ENCODE measurements at regions not wholly inside any gene's neighbourhood (a gene's known extent, or its start where the extent isn't known, plus 50 kb on each side); places are given as distances from the start of the nearest gene placed in this dataset.

- Histone ChIP-seq H3K4me3 (ENCODE audit: control insufficient read depth in 1 of 7, extremely low read depth in 1 of 7, insufficient read depth in 4 of 7, low read depth in 2 of 7, low read length in 6 of 7) (no peak overlapping the region), H3K4me1 (ENCODE audit: control extremely low read depth in 1 of 4, control insufficient read depth in 4 of 4, insufficient read depth in 4 of 4, low read length in 3 of 4) (peaks cover 7 to 14% (median 10%) of the 10 kb centered on the region in 4 experiments), H3K27me3 (replicated peaks in 2 of 5; ENCODE audit: control insufficient read depth in 4 of 5, insufficient read depth in 5 of 5, low read length in 4 of 5) (no peaks in the 10 kb centered on the region), H3K27ac (ENCODE audit: insufficient read depth in 1 of 2, low read depth in 1 of 2, low read length in 2 of 2, poor library complexity in 1 of 2, severe bottlenecking in 2 of 2) (no peak overlapping the region), H3K36me3 (ENCODE audit: control insufficient read depth in 4 of 4, insufficient read depth in 4 of 4, low read length in 3 of 4) (no peaks in the 10 kb centered on the region), H3K9me3 (ENCODE audit: control extremely low read depth in 1 of 5, control insufficient read depth in 4 of 5, insufficient read depth in 2 of 5, low read depth in 1 of 5, low read length in 4 of 5) (peaks cover 0 to 25% (median 0%) of the 10 kb centered on the region in 5 experiments)
- ChIA-PET CTCF (interaction anchor here (1.0 to 1.4 kb wide), 4 partner anchors 11 to 889 kb away, joined by 3 to 4 read pairs (median 4); no protein-coding TSS in a partner anchor), POLR2A (no interaction called here)
- no peak for DNase-seq
- 100% methylated on average over 1 of the region's 2 CpGs for WGBS (ENCODE audit: insufficient coverage)
Measured at GRCh38 chr2:12043131-12043530, 296.7 kb downstream of the LPIN1 start.

- no peaks in the 10 kb centered on the region for H3K27me3 ChIP-seq (replicated peaks in 2 of 5; ENCODE audit: control insufficient read depth in 4 of 5, insufficient read depth in 5 of 5, low read length in 4 of 5)
- H3K4me3 ChIP-seq (ENCODE audit: control insufficient read depth in 1 of 7, extremely low read depth in 1 of 7, insufficient read depth in 4 of 7, low read depth in 2 of 7, low read length in 6 of 7) = no peak overlapping the region
- H3K4me1 ChIP-seq (ENCODE audit: control extremely low read depth in 1 of 4, control insufficient read depth in 4 of 4, insufficient read depth in 4 of 4, low read length in 3 of 4) = peaks cover 7 to 17% (median 10%) of the 10 kb centered on the region in 4 experiments
- peaks cover 0 to 13% (median 0%) of the 10 kb centered on the region in 5 experiments for H3K9me3 ChIP-seq (ENCODE audit: control extremely low read depth in 1 of 5, control insufficient read depth in 4 of 5, insufficient read depth in 2 of 5, low read depth in 1 of 5, low read length in 4 of 5)
- H3K36me3 ChIP-seq (ENCODE audit: control insufficient read depth in 4 of 4, insufficient read depth in 4 of 4, low read length in 3 of 4) = no peaks in the 10 kb centered on the region
- 26% methylated on average over 7 of the region's 8 CpGs for WGBS (ENCODE audit: insufficient coverage)
- peak in 2 of 3 donors; percentile 80 to 84 for DNase-seq
- CTCF ChIA-PET = interaction anchor here (0.9 to 1.1 kb wide), 2 partner anchors 8 to 180 kb away, joined by 3 to 5 read pairs; no protein-coding TSS in a partner anchor
- H3K27ac ChIP-seq (ENCODE audit: insufficient read depth in 1 of 2, low read depth in 1 of 2, low read length in 2 of 2, poor library complexity in 1 of 2, severe bottlenecking in 2 of 2) = no peak overlapping the region
- POLR2A ChIA-PET = interaction anchor here (0.5 kb wide), 1 partner anchor 190 kb away, joined by 4 read pairs; no protein-coding TSS in a partner anchor
Measured at GRCh38 chr2:12044857-12045256, 298.4 kb downstream of the LPIN1 start.

- no peak for DNase-seq
- Histone ChIP-seq H3K9me3 (ENCODE audit: control extremely low read depth in 1 of 5, control insufficient read depth in 4 of 5, insufficient read depth in 2 of 5, low read depth in 1 of 5, low read length in 4 of 5) (peaks cover 0 to 5% (median 0%) of the 10 kb centered on the region in 5 experiments), H3K36me3 (ENCODE audit: control insufficient read depth in 4 of 4, insufficient read depth in 4 of 4, low read length in 3 of 4) (no peaks in the 10 kb centered on the region), H3K4me1 (ENCODE audit: control extremely low read depth in 1 of 4, control insufficient read depth in 4 of 4, insufficient read depth in 4 of 4, low read length in 3 of 4) (peaks cover 9 to 26% (median 15%) of the 10 kb centered on the region in 4 experiments), H3K27ac (ENCODE audit: insufficient read depth in 1 of 2, low read depth in 1 of 2, low read length in 2 of 2, poor library complexity in 1 of 2, severe bottlenecking in 2 of 2) (no peak overlapping the region), H3K4me3 (ENCODE audit: control insufficient read depth in 1 of 7, extremely low read depth in 1 of 7, insufficient read depth in 4 of 7, low read depth in 2 of 7, low read length in 6 of 7) (no peak overlapping the region), H3K27me3 (replicated peaks in 2 of 5; ENCODE audit: control insufficient read depth in 4 of 5, insufficient read depth in 5 of 5, low read length in 4 of 5) (no peaks in the 10 kb centered on the region)
- WGBS (ENCODE audit: insufficient coverage) = 100% methylated on average over 6 of the region's 9 CpGs
- POLR2A ChIA-PET = interaction anchor here (0.7 kb wide), 1 partner anchor 149 kb away, joined by 3 read pairs; no protein-coding TSS in a partner anchor
- CTCF ChIA-PET = interaction anchor here (0.9 to 1.1 kb wide), 2 partner anchors 9 to 181 kb away, joined by 3 to 5 read pairs; no protein-coding TSS in a partner anchor
Measured at GRCh38 chr2:12045864-12046291, 299.4 kb downstream of the LPIN1 start.

GRCh38 chr2:12046641-12047040 is 300.2 kb downstream of the LPIN1 start:
- 100% methylated on average over 1 of the region's 4 CpGs for WGBS (ENCODE audit: insufficient coverage)
- Histone ChIP-seq H3K36me3 (ENCODE audit: control insufficient read depth in 4 of 4, insufficient read depth in 4 of 4, low read length in 3 of 4) (no peaks in the 10 kb centered on the region), H3K9me3 (ENCODE audit: control extremely low read depth in 1 of 5, control insufficient read depth in 4 of 5, insufficient read depth in 2 of 5, low read depth in 1 of 5, low read length in 4 of 5) (no peaks in the 10 kb centered on the region), H3K27me3 (replicated peaks in 2 of 5; ENCODE audit: control insufficient read depth in 4 of 5, insufficient read depth in 5 of 5, low read length in 4 of 5) (no peaks in the 10 kb centered on the region), H3K27ac (ENCODE audit: insufficient read depth in 1 of 2, low read depth in 1 of 2, low read length in 2 of 2, poor library complexity in 1 of 2, severe bottlenecking in 2 of 2) (no peak overlapping the region), H3K4me1 (ENCODE audit: control extremely low read depth in 1 of 4, control insufficient read depth in 4 of 4, insufficient read depth in 4 of 4, low read length in 3 of 4) (peaks cover 9 to 26% (median 15%) of the 10 kb centered on the region in 4 experiments), H3K4me3 (ENCODE audit: control insufficient read depth in 1 of 7, extremely low read depth in 1 of 7, insufficient read depth in 4 of 7, low read depth in 2 of 7, low read length in 6 of 7) (no peak overlapping the region)
- DNase-seq = no peak
- ChIA-PET POLR2A (no interaction called here), CTCF (no interaction called here)

- no peaks in the 10 kb centered on the region for H3K36me3 ChIP-seq (ENCODE audit: control insufficient read depth in 4 of 4, insufficient read depth in 4 of 4, low read length in 3 of 4)
- H3K27ac ChIP-seq (ENCODE audit: insufficient read depth in 1 of 2, low read depth in 1 of 2, low read length in 2 of 2, poor library complexity in 1 of 2, severe bottlenecking in 2 of 2) = no peak overlapping the region
- H3K9me3 ChIP-seq (ENCODE audit: control extremely low read depth in 1 of 5, control insufficient read depth in 4 of 5, insufficient read depth in 2 of 5, low read depth in 1 of 5, low read length in 4 of 5) = no peaks in the 10 kb centered on the region
- DNase-seq = no peak
- no peak overlapping the region for H3K4me3 ChIP-seq (ENCODE audit: control insufficient read depth in 1 of 7, extremely low read depth in 1 of 7, insufficient read depth in 4 of 7, low read depth in 2 of 7, low read length in 6 of 7)
- H3K27me3 ChIP-seq (replicated peaks in 2 of 5; ENCODE audit: control insufficient read depth in 4 of 5, insufficient read depth in 5 of 5, low read length in 4 of 5) = no peaks in the 10 kb centered on the region
- CTCF ChIA-PET = interaction anchor here (0.6 to 1.4 kb wide), 3 partner anchors 10 to 959 kb away, joined by 3 to 5 read pairs (median 3); no protein-coding TSS in a partner anchor
- H3K4me1 ChIP-seq (ENCODE audit: control extremely low read depth in 1 of 4, control insufficient read depth in 4 of 4, insufficient read depth in 4 of 4, low read length in 3 of 4) = peaks cover 9 to 28% (median 16%) of the 10 kb centered on the region in 4 experiments
- POLR2A ChIA-PET = no interaction called here
Measured at GRCh38 chr2:12047761-12048160, 301.3 kb downstream of the LPIN1 start.

- 83% methylated on average over 4 of the region's 4 CpGs for WGBS (ENCODE audit: insufficient coverage)
- POLR2A ChIA-PET = no interaction called here
- H3K4me1 ChIP-seq (ENCODE audit: control extremely low read depth in 1 of 4, control insufficient read depth in 4 of 4, insufficient read depth in 4 of 4, low read length in 3 of 4) = peaks cover 9 to 28% (median 16%) of the 10 kb centered on the region in 4 experiments
- no peak overlapping the region for H3K27ac ChIP-seq (ENCODE audit: insufficient read depth in 1 of 2, low read depth in 1 of 2, low read length in 2 of 2, poor library complexity in 1 of 2, severe bottlenecking in 2 of 2)
- no peak overlapping the region for H3K4me3 ChIP-seq (ENCODE audit: control insufficient read depth in 1 of 7, extremely low read depth in 1 of 7, insufficient read depth in 4 of 7, low read depth in 2 of 7, low read length in 6 of 7)
- no peaks in the 10 kb centered on the region for H3K9me3 ChIP-seq (ENCODE audit: control extremely low read depth in 1 of 5, control insufficient read depth in 4 of 5, insufficient read depth in 2 of 5, low read depth in 1 of 5, low read length in 4 of 5)
- no peaks in the 10 kb centered on the region for H3K36me3 ChIP-seq (ENCODE audit: control insufficient read depth in 4 of 4, insufficient read depth in 4 of 4, low read length in 3 of 4)
- CTCF ChIA-PET = interaction anchor here (0.7 to 1.4 kb wide), 4 partner anchors 11 to 959 kb away, joined by 3 to 5 read pairs (median 3); no protein-coding TSS in a partner anchor
- no peak for DNase-seq
- H3K27me3 ChIP-seq (replicated peaks in 2 of 5; ENCODE audit: control insufficient read depth in 4 of 5, insufficient read depth in 5 of 5, low read length in 4 of 5) = no peaks in the 10 kb centered on the region
Measured at GRCh38 chr2:12048550-12048949, 302.1 kb downstream of the LPIN1 start.

GRCh38 chr2:12050396-12050795 is 304.0 kb downstream of the LPIN1 start:
- CTCF ChIA-PET = interaction anchor here (0.7 to 1.0 kb wide), 2 partner anchors 228 to 275 kb away, joined by 3 read pairs; no protein-coding TSS in a partner anchor
- Histone ChIP-seq H3K27me3 (replicated peaks in 2 of 5; ENCODE audit: control insufficient read depth in 4 of 5, insufficient read depth in 5 of 5, low read length in 4 of 5) (no peaks in the 10 kb centered on the region), H3K9me3 (ENCODE audit: control extremely low read depth in 1 of 5, control insufficient read depth in 4 of 5, insufficient read depth in 2 of 5, low read depth in 1 of 5, low read length in 4 of 5) (no peaks in the 10 kb centered on the region), H3K4me1 (ENCODE audit: control extremely low read depth in 1 of 4, control insufficient read depth in 4 of 4, insufficient read depth in 4 of 4, low read length in 3 of 4) (peaks cover 2 to 22% (median 10%) of the 10 kb centered on the region in 4 experiments), H3K27ac (ENCODE audit: insufficient read depth in 1 of 2, low read depth in 1 of 2, low read length in 2 of 2, poor library complexity in 1 of 2, severe bottlenecking in 2 of 2) (no peak overlapping the region), H3K4me3 (ENCODE audit: control insufficient read depth in 1 of 7, extremely low read depth in 1 of 7, insufficient read depth in 4 of 7, low read depth in 2 of 7, low read length in 6 of 7) (no peak overlapping the region), H3K36me3 (ENCODE audit: control insufficient read depth in 4 of 4, insufficient read depth in 4 of 4, low read length in 3 of 4) (no peaks in the 10 kb centered on the region)
- POLR2A ChIA-PET = no interaction called here
- WGBS (ENCODE audit: insufficient coverage) = no CpG with 5 or more reads among the region's 6 CpGs
- peak; percentile 80 to 95 (median 93) for DNase-seq

All from common myeloid progenitor, CD34-positive (primary cell).